GM18907 (cell line): ENCODE measurements at regions not wholly inside any gene's neighbourhood (a gene's known extent, or its start where the extent isn't known, plus 50 kb on each side); places are given as distances from the start of the nearest gene placed in this dataset.

ENCODE experiments used
- ATAC-seq: cut with Tn5 transposase; IDR thresholded peaks from one replicate; pipeline ENCODE4 v1.9.1; 2021; ENCODE audit warnings: mild to moderate bottlenecking, moderate library complexity; ENCODE audit not compliant: unreplicated experiment

- no peak for ATAC-seq
Observed at GRCh38 chr12:130070126-130070611, 92.1 kb upstream of the FZD10 start.

GRCh38 chr12:130073721-130074120 lies 88.5 kb upstream of the FZD10 start:
- ATAC-seq, result no peak

GRCh38 chr12:130074661-130075406 lies 87.4 kb upstream of the FZD10 start:
- ATAC-seq, result no peak

DNA sequence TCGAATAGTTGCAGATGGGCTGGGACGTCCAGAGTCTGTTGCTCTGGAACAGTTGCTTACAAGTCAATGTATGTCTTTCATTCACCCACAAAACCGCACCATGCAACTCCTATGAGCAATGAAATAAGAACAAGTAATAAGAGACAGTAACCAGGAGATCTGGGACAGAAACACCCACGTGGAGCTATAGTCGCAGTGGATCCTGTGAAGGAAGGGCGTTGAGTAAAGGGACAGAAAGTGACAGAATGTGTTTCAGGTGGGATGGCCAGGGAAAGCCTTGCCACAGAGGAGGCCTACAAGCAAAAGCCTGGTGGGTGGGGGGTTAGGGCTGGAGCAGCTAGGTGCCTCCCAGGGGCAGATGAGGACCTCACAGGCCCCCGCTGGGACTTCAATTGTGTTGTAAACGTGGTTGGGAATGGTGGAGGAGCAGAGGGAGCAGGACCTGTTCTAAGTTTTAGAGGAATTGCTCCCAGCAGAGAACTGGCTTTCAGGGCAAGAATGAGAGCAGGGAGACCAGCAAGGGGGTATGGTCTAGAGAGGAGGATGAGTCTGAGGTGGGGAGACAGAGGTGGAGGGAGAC lies 86.7 kb upstream of the FZD10 start:
- ATAC-seq, result no peak

DNA sequence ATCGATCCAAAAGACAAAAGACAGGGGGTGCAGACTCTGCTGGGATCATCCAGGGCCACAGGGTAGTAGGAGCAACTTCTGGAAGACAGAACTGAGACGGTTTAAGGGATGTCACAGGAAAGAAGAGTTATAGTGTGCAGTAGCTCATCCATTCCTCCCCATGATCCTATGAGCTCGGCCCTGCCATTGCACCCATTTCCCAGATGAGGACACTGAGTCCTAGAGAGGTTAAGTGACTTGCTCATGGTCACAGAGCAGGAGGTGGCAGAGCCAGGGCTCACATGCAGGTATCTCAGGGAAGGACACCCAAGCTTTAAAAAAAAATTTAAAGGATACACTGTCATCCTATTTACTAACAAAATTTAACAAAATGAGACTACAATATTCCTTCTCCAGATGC lies 86.1 kb upstream of the FZD10 start:
- ATAC-seq, result no peak

DNA sequence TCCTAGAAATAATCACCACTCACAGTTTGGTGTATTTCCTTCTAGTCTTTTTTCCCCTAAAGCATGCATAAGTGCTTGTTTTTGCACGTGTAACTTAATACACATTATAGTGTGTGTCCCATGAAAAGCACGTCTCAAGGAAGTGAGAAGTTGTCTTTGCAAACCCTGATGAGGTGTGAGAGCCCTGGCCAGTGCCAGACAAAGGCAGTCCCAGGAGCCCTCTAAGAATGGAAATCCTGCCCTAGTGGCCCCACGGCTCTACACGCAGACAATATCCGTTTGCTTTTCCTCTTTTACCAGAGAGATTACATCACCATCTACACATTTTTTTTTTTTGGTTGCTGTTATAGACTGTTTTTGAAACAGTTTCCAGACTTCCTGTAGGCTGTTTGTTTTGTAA lies 85.5 kb upstream of the FZD10 start:
- no peak for ATAC-seq

- no peak for ATAC-seq
Observed at GRCh38 chr12:130078852-130079251, 83.4 kb upstream of the FZD10 start.

DNA sequence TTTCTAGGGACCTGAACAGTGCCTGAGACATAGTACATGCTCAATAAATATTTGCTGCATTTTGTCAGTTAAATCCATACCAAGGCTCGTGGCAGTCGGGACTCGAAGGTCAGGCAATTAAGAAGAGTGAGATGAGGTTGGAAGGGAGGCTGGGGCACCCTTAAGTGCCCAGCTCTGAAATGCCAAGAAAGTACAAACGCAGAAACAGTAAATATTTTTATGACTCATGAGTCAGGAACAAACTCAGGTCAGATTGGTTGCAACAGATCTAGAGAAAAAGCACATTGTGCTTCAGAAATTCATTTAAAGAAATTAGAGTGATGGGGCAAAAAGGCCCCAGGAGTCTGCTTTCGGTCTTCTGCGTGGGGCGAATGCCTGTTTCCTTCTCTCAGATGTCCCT lies 83.0 kb upstream of the FZD10 start:
- no peak for ATAC-seq

DNA sequence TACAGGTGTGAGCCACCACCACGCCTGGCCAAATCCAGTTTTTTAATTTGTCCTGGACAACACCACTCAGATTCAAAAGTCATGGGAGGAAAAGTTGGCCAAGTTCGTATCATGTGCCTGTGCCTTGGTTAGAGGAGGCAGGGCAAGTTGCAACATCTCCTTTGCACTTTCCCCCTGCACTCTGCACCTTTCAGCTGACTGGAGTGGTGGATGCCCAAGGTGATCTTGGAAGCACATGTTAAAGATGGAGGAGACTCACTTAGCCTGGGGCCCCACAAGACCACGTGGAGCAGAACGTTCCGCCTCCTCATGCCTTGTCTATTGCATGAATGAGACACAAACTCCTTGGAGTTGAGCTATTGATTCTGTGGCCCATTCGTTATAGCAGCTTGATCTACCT lies 82.1 kb upstream of the FZD10 start:
- no peak for ATAC-seq

- ATAC-seq, result no peak
Observed at GRCh38 chr12:130081117-130081805, 81.0 kb upstream of the FZD10 start.

- ATAC-seq, result no peak
Observed at GRCh38 chr12:130083002-130083401, 79.3 kb upstream of the FZD10 start.

DNA sequence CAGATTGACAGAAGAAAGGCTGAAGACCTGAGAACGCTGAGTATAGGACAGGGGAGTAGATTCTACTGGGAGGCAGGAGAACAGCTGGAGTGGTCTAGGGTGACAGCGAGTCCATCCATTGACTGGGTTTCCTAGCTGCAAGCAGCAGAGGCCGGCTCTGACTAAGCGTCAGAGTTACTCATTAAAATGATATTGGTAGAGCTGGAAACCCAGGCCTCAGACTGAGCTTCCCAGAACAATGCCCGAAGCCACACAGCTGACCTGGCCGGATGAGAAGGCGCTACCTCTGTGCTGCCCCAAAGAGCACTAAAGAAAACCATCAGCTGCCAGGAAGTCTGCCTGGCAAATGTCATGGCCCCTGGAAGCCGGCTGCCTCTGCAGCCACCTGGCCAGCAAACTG lies 78.5 kb upstream of the FZD10 start:
- ATAC-seq, result no peak

DNA sequence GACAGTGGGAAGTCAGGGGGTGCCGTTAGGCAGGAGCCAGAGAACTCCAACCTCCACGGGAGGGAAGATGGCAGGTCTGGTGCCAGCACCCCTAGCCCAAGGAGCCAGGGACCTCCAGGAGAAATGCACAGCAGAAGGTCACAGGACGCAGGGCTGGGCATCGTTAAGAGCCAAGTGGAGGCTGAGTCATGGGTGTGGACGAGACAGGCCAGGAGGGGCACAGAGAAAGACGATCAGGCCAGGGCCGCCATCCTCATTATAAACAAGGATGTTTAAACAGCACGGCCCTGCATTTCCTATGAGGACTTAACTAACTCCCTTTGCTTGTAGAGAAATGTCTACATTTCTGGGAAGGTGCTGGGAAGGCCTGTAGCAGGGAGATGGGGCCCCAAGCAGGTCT lies 77.9 kb upstream of the FZD10 start:
- no peak for ATAC-seq

DNA sequence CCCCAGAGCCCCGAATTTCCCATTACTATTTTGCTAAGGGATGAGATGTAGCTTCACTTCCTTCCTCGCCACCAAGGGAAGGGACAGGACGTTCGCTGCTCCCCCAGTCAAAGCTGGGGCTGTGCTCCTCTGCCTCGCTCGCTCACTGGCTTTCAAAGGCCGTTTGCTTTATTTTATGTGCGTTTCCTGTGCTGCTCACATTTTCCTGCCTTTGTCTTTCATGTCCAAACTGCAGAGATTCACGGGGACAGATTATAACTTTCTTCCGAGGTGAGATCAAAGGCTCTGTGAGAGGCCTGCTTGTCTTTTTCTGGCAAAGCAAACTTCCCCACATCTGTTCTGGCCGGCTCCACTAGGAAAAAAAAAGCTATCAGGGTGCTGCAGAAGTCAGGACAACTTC lies 76.0 kb upstream of the FZD10 start:
- ATAC-seq, result no peak

DNA sequence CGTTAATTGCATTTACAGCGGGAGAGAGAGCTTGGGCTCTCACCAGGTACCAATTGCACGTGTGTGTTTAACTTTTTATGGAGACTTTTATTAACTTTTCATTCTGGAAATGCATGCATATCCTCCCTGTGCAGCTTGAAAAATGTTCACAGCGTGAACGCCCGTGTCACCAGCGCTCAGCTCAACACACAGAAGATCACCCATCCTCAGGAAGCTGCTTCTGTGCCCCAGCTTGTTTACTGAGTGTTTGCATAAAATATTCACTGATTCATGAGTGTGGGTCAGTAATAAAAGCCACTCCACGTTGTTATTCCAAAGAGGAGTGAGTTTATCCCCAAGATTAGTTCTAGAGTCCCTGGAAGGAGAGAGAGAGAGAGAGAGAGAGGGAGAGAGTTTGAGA lies 75.5 kb upstream of the FZD10 start:
- no peak for ATAC-seq

- ATAC-seq, result no peak
Observed at GRCh38 chr12:130087222-130087621, 75.0 kb upstream of the FZD10 start.

DNA sequence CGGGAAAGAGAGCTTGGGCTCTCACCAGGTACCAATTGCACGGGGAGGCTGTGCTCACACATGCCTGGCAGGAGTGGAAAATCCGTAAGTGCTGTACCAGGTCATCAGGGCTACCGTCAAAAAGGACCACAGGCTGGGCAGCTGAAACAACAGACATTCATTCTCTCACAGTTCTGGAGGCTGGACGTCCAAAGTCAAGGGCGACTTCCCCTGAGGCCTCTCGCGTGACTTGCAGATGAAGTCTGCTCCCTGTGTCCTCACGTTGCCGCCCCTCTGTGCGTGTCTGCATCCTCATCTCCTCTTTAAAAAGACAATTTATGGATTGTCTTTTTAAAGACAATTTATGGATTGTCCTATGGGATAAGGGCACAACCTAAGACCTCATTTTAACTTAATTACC lies 73.8 kb upstream of the FZD10 start:
- ATAC-seq, result no peak

DNA sequence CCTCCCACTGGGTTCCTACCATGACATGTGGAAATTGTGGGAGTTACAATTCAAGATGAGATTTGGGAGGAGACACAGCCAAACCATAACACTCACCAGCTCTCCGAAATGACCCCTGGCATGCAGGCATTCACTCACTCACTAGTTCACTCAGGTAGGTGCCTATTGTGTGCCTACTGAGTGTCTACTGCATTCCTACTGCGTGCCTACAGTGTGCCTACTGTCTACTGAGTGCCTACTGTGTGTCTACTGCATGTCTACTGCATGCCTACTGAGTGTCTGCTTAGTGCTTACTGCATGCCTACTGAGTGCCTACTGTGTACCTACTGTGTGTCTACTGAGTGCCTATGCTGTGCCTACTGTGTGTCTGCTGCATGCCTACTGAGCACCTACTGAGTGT lies 71.7 kb upstream of the FZD10 start:
- no peak for ATAC-seq

- ATAC-seq, result no peak
Observed at GRCh38 chr12:130093380-130093779, 68.9 kb upstream of the FZD10 start.

GRCh38 chr12:130097342-130097741 lies 64.9 kb upstream of the FZD10 start:
- no peak for ATAC-seq

DNA sequence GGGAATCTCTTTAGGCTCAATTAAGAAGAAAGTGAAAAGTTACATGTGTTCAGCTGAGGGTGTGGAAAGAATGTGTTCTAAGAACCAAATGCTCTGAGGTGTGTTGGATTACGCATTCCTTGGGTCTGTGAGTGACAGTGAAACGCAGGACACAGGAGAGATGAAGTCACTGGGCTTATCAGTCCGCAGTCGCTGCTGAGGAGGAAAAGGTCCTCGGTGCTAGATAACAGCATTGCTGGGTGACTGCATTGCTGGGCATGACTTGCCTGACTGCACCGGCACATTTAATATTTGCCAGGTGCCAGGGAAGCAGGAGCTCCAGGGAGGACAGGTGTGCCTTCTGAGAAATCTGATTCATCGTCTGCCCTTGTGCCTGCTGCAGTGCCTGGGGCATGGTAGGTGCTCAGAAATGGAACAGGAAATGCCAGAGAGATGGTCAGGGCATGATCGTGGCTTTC lies 64.4 kb upstream of the FZD10 start:
- no peak for ATAC-seq
